OCI-LY3 (cell line): ENCODE measurements at regions not wholly inside any gene's neighbourhood (a gene's known extent, or its start where the extent isn't known, plus 50 kb on each side); places are given as distances from the start of the nearest gene placed in this dataset.

Source experiments
- H2AFZ ChIP-seq: fragments of 200-600, 300-600 bp; shearing (Covaris generic); 2 replicates; pipeline ENCODE4 v1.6.0; 2014; ENCODE audit warnings: antibody characterized with exemption, low read depth, low read length
- H3K27ac ChIP-seq: fragments of 200-600, 300-600 bp; sonication (generic); 2 replicates; pipeline ENCODE4 v1.5.1; 2014; ENCODE audit warnings: mild to moderate bottlenecking, low read length, moderate library complexity, mixed read lengths
- H3K27me3 ChIP-seq: fragments of 200-600, 300-600 bp; sonication (generic); 2 replicates; pipeline ENCODE4 v1.6.1; 2014; ENCODE audit warnings: low read depth, low read length, mixed read lengths
- H3K36me3 ChIP-seq: fragments of 200-600, 300-600 bp; sonication (generic); replicated peaks from 2 replicates; pipeline ENCODE3; 2014; ENCODE audit warnings: low read depth, low read length, mixed read lengths
- H3K4me1 ChIP-seq: fragments of 300-600, 200-600 bp; sonication (generic); 2 replicates; pipeline ENCODE4 v1.6.1; 2014; ENCODE audit warnings: low read length, mixed read lengths
- H3K4me2 ChIP-seq: fragments of 200-600, 300-600 bp; sonication (generic); 2 replicates; pipeline ENCODE4 v1.6.1; 2014; ENCODE audit warnings: low read length, mixed read lengths
- H3K4me3 ChIP-seq: fragments of 300-600, 200-600 bp; sonication (generic); 2 replicates; pipeline ENCODE4 v1.5.1; 2014; ENCODE audit warnings: antibody characterized with exemption, mild to moderate bottlenecking, low read length, moderate library complexity
- H3K79me2 ChIP-seq: fragments of 300-600, 200-600 bp; shearing (Covaris generic); 2 replicates; pipeline ENCODE4 v1.6.1; 2014; ENCODE audit warnings: mild to moderate bottlenecking, low read length, mixed read lengths
- H3K9ac ChIP-seq: fragments of 300-600, 200-600 bp; shearing (Covaris generic); 2 replicates; pipeline ENCODE4 v1.6.0; 2014; ENCODE audit warnings: mild to moderate bottlenecking, low read length, moderate library complexity
- H3K9me3 ChIP-seq: fragments of 200-600, 300-600 bp; shearing (Covaris generic); 2 replicates; pipeline ENCODE4 v1.6.1; 2014; ENCODE audit warnings: low read length, mixed read lengths; ENCODE audit not compliant: insufficient read depth
- H4K20me1 ChIP-seq: fragments of 200-600, 300-600 bp; sonication (generic); 2 replicates; pipeline ENCODE4 v1.6.1; 2016; ENCODE audit warnings: low read length, mixed read lengths; ENCODE audit not compliant: insufficient read depth
- CTCF ChIP-seq: fragments of 200-600, 300-600 bp; sonication (generic); IDR thresholded peaks from 2 replicates; pipeline ENCODE4 v1.5.1; 2014; ENCODE audit warnings: antibody characterized with exemption, low read length, low read depth
- EZH2phosphoT487 ChIP-seq: fragments of 200-600 bp; shearing (Covaris generic); IDR thresholded peaks from 2 replicates; pipeline ENCODE4 v1.6.1; 2018; ENCODE audit warnings: antibody characterized with exemption, mixed run types, low read depth

GRCh38 chr6:27066802-27067201 lies 180.7 kb upstream of the PRSS16 start:
- H4K20me1 ChIP-seq, result no peaks in the 10 kb centered on the region
- H3K4me3 ChIP-seq, result no peak overlapping the region
- no peaks in the 10 kb centered on the region for H3K9me3 ChIP-seq
- no peak for TF ChIP-seq EZH2phosphoT487
- no peak for TF ChIP-seq CTCF
- H3K27me3 ChIP-seq, result no peaks in the 10 kb centered on the region
- no peaks in the 10 kb centered on the region for H3K79me2 ChIP-seq
- no peak overlapping the region for H3K9ac ChIP-seq
- no peaks in the 10 kb centered on the region for H3K4me1 ChIP-seq
- no peak overlapping the region for H3K27ac ChIP-seq
- H3K4me2 ChIP-seq, result no peak overlapping the region
- H2AFZ ChIP-seq, result no peak overlapping the region
- no peaks in the 10 kb centered on the region for H3K36me3 ChIP-seq

GRCh38 chr6:27073441-27073840 lies 174.1 kb upstream of the PRSS16 start:
- Histone ChIP-seq H3K9me3 (no peaks in the 10 kb centered on the region), H3K9ac (no peak overlapping the region), H3K27me3 (no peaks in the 10 kb centered on the region), H3K36me3 (no peaks in the 10 kb centered on the region), H3K4me2 (no peak overlapping the region), H3K79me2 (no peaks in the 10 kb centered on the region), H3K27ac (no peak overlapping the region), H3K4me1 (no peaks in the 10 kb centered on the region), H2AFZ (no peak overlapping the region), H3K4me3 (no peak overlapping the region), H4K20me1 (no peaks in the 10 kb centered on the region)
- TF ChIP-seq EZH2phosphoT487 (no peak), CTCF (no peak)

- H3K79me2 ChIP-seq, result no peaks in the 10 kb centered on the region
- H3K4me2 ChIP-seq, result no peak overlapping the region
- TF ChIP-seq CTCF, result no peak
- H3K9ac ChIP-seq, result no peak overlapping the region
- no peak overlapping the region for H3K27ac ChIP-seq
- no peaks in the 10 kb centered on the region for H3K9me3 ChIP-seq
- no peaks in the 10 kb centered on the region for H3K36me3 ChIP-seq
- H3K4me3 ChIP-seq, result no peak overlapping the region
- H4K20me1 ChIP-seq, result no peaks in the 10 kb centered on the region
- H2AFZ ChIP-seq, result no peak overlapping the region
- H3K27me3 ChIP-seq, result no peaks in the 10 kb centered on the region
- peaks cover 2% of the 10 kb centered on the region; the same call in 1 of the 2 replicates for H3K4me1 ChIP-seq
Observed at GRCh38 chr6:27076116-27076515, 171.4 kb upstream of the PRSS16 start.

DNA sequence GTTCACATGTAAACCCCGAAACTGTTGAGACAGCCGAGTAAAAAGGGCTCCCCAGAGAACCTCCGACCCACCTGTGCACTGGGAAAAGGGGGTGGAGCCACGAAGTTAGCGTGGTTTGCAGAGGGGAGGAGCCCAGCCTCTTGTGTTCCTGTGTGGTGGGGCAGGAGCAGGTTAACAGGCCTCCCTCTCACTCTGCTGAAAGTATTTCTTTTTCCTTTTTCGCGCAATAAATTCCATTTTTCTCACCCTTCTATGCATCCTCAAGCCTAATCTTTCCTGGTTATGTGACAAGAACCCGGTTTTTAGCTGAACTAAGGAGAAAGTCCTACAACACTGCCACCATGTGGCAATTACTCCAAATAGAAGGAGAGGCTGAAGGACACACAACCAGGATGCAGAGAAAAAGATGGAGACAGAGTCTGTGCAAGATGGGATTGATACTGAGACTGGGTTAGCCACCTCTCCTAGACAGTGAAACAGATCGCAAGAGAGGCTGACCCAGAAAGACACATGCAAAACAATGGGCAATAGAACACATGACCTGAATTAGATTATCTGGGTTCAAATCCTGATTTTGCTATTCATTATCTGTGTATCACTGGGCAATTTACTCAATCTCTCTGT lies 168.7 kb upstream of the PRSS16 start:
- TF ChIP-seq EZH2phosphoT487 (no peak), CTCF (peak; percentile 76)
- Histone ChIP-seq H3K9ac (peak overlapping the region; percentile 40), H4K20me1 (no peaks in the 10 kb centered on the region), H3K4me1 (peaks cover 2% of the 10 kb centered on the region; the same call in 1 of the 2 replicates), H3K27me3 (no peaks in the 10 kb centered on the region), H3K9me3 (no peaks in the 10 kb centered on the region), H2AFZ (peak overlapping the region; percentile 43), H3K4me2 (peak overlapping the region; percentile 81), H3K79me2 (no peaks in the 10 kb centered on the region), H3K27ac (no peak overlapping the region), H3K4me3 (peak overlapping the region; percentile 85), H3K36me3 (no peaks in the 10 kb centered on the region)
